ENCODE measurements at regions not wholly inside any gene's neighbourhood (a gene's known extent, or its start where the extent isn't known, plus 50 kb on each side); places are given as distances from the start of the nearest gene placed in this dataset.

GRCh38 chr9:109588415-109588814 lies 90.3 kb upstream of the PTPN3 start:
- CTCF ChIA-PET = no interaction called here
- Histone ChIP-seq H3K36me3 (ENCODE audit: insufficient read depth, low read length, poor library complexity, severe bottlenecking) (no peaks in the 10 kb centered on the region), H3K4me3 (ENCODE audit: low read depth, low read length, poor library complexity, severe bottlenecking) (no peak overlapping the region), H3K27me3 (replicated peaks; ENCODE audit: insufficient read depth, low read depth, low read length, poor library complexity) (no peaks in the 10 kb centered on the region), H3K27ac (ENCODE audit: low read depth, low read length, poor library complexity, severe bottlenecking) (no peak overlapping the region), H3K4me1 (ENCODE audit: insufficient read depth, low read length, poor library complexity, severe bottlenecking) (no peaks in the 10 kb centered on the region), H3K9me3 (ENCODE audit: low read depth, low read length, poor library complexity, severe bottlenecking) (no peaks in the 10 kb centered on the region)
- POLR2A ChIA-PET (ENCODE audit: low non-redundant PET) = no interaction called here
- no peak for DNase-seq (ENCODE audit: low spot score)
- TF ChIP-seq, protein P1, sequence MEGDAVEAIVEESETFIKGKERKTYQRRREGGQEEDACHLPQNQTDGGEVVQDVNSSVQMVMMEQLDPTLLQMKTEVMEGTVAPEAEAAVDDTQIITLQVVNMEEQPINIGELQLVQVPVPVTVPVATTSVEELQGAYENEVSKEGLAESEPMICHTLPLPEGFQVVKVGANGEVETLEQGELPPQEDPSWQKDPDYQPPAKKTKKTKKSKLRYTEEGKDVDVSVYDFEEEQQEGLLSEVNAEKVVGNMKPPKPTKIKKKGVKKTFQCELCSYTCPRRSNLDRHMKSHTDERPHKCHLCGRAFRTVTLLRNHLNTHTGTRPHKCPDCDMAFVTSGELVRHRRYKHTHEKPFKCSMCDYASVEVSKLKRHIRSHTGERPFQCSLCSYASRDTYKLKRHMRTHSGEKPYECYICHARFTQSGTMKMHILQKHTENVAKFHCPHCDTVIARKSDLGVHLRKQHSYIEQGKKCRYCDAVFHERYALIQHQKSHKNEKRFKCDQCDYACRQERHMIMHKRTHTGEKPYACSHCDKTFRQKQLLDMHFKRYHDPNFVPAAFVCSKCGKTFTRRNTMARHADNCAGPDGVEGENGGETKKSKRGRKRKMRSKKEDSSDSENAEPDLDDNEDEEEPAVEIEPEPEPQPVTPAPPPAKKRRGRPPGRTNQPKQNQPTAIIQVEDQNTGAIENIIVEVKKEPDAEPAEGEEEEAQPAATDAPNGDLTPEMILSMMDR (conservative IDR thresholded peaks at IDR 0.05; ENCODE audit: low read depth, low read length) = no peak
- TF ChIP-seq EZH2 (IDR thresholded peaks at IDR 0.05; ENCODE audit: borderline replicate concordance, low read depth, low read length, poor library complexity, severe bottlenecking) = no peak
- BruUV-seq (replicated peaks) = no TSS peak
- intact Hi-C loops (cut with micrococcal nuclease; ENCODE audit: unreplicated experiment) = no loop called here

GRCh38 chr9:109590966-109591365 lies 92.9 kb upstream of the PTPN3 start:
- POLR2A ChIA-PET (ENCODE audit: low non-redundant PET) = no interaction called here
- H3K4me1 ChIP-seq (ENCODE audit: insufficient read depth, low read length, poor library complexity, severe bottlenecking) = no peaks in the 10 kb centered on the region
- intact Hi-C loops (cut with micrococcal nuclease; ENCODE audit: unreplicated experiment) = no loop called here

GRCh38 chr9:109591691-109592090 lies 93.6 kb upstream of the PTPN3 start:
- Histone ChIP-seq H3K27me3 (replicated peaks; ENCODE audit: insufficient read depth, low read depth, low read length, poor library complexity) (no peaks in the 10 kb centered on the region), H3K27ac (ENCODE audit: low read depth, low read length, poor library complexity, severe bottlenecking) (no peak overlapping the region), H3K4me1 (ENCODE audit: insufficient read depth, low read length, poor library complexity, severe bottlenecking) (no peaks in the 10 kb centered on the region), H3K36me3 (ENCODE audit: insufficient read depth, low read length, poor library complexity, severe bottlenecking) (no peaks in the 10 kb centered on the region), H3K4me3 (ENCODE audit: low read depth, low read length, poor library complexity, severe bottlenecking) (no peak overlapping the region), H3K9me3 (ENCODE audit: low read depth, low read length, poor library complexity, severe bottlenecking) (no peaks in the 10 kb centered on the region)
- POLR2A ChIA-PET (ENCODE audit: low non-redundant PET) = no interaction called here
- TF ChIP-seq EZH2 (IDR thresholded peaks at IDR 0.05; ENCODE audit: borderline replicate concordance, low read depth, low read length, poor library complexity, severe bottlenecking) = no peak
- TF ChIP-seq, protein P1 (conservative IDR thresholded peaks at IDR 0.05; ENCODE audit: low read depth, low read length) = no peak
- no peak for DNase-seq (ENCODE audit: low spot score)
- BruUV-seq (replicated peaks) = no TSS peak
- CTCF ChIA-PET = no interaction called here
- intact Hi-C loops (cut with micrococcal nuclease; ENCODE audit: unreplicated experiment) = no loop called here

More at GRCh38 chr9:109590966-109591365, 92.9 kb upstream of the PTPN3 start:
- CTCF ChIA-PET = no interaction called here
- DNase-seq (ENCODE audit: low spot score) = no peak
- H3K9me3 ChIP-seq (ENCODE audit: low read depth, low read length, poor library complexity, severe bottlenecking) = no peaks in the 10 kb centered on the region
- no peak overlapping the region for H3K4me3 ChIP-seq (ENCODE audit: low read depth, low read length, poor library complexity, severe bottlenecking)
- no peaks in the 10 kb centered on the region for H3K36me3 ChIP-seq (ENCODE audit: insufficient read depth, low read length, poor library complexity, severe bottlenecking)
- no peak overlapping the region for H3K27ac ChIP-seq (ENCODE audit: low read depth, low read length, poor library complexity, severe bottlenecking)
- BruUV-seq (replicated peaks) = no TSS peak
- no peaks in the 10 kb centered on the region for H3K27me3 ChIP-seq (replicated peaks; ENCODE audit: insufficient read depth, low read depth, low read length, poor library complexity)
- TF ChIP-seq EZH2 (IDR thresholded peaks at IDR 0.05; ENCODE audit: borderline replicate concordance, low read depth, low read length, poor library complexity, severe bottlenecking) = no peak
- TF ChIP-seq, protein P1 (conservative IDR thresholded peaks at IDR 0.05; ENCODE audit: low read depth, low read length) = no peak
